Lower lobe of right lung (tissue), 2 donors: ENCODE measurements at regions not wholly inside any gene's neighbourhood (a gene's known extent, or its start where the extent isn't known, plus 50 kb on each side); places are given as distances from the start of the nearest gene placed in this dataset.

Experiments
- ATAC-seq, 2 donors: fragments of 200-7000 bp; cut with Tn5 transposase; one replicate each; pipeline ENCODE4 v1.9.1; 2020 to 2022; ENCODE audit warnings: mild to moderate bottlenecking in 2 of 2, moderate library complexity in 2 of 2
- DNase-seq: peaks from one replicate; pipeline ENCODE4 v3.0.0-alpha.2; 2020
- H3K27ac ChIP-seq: fragments of 200-600 bp; one replicate; pipeline ENCODE4 v1.8.0; 2022
- H3K27me3 ChIP-seq: fragments of 200-600 bp; one replicate; pipeline ENCODE4 v1.8.0; 2022; ENCODE audit warnings: low read depth
- H3K36me3 ChIP-seq: fragments of 200-600 bp; one replicate; pipeline ENCODE4 v1.8.0; 2022; ENCODE audit warnings: mild to moderate bottlenecking
- H3K4me1 ChIP-seq: fragments of 200-600 bp; one replicate; pipeline ENCODE4 v1.8.0; 2022
- H3K4me3 ChIP-seq: fragments of 200-600 bp; one replicate; pipeline ENCODE4 v1.8.0; 2022; ENCODE audit warnings: mild to moderate bottlenecking
- H3K9me3 ChIP-seq: fragments of 200-600 bp; one replicate; pipeline ENCODE4 v1.8.0; 2022
- CTCF ChIP-seq: fragments of 200-600 bp; IDR thresholded peaks from one replicate; pipeline ENCODE4 v1.8.0; 2022; ENCODE audit warnings: antibody characterized with exemption, mild to moderate bottlenecking
- intact Hi-C: fragments of 100-400 bp; cut with DNase I; formaldehyde crosslinking; loops from one replicate; pipeline ENCODE4 v1.11.0; 2022
- donor health status: DM: no; HTN: yes; CAD: no; lungs with severe emphysema.

GRCh38 chr4:138096384-138097062, 145.6 kb downstream of the SLC7A11 start:
- no peak overlapping the region for H3K4me3 ChIP-seq
- no peak for TF ChIP-seq CTCF
- H3K27ac ChIP-seq, result no peak overlapping the region
- DNase-seq (no peak), ATAC-seq (no peak)
- H3K27me3 ChIP-seq, result no peaks in the 10 kb centered on the region
- intact Hi-C loops, result no loop called here
- H3K9me3 ChIP-seq, result no peaks in the 10 kb centered on the region
- no peaks in the 10 kb centered on the region for H3K36me3 ChIP-seq
- no peaks in the 10 kb centered on the region for H3K4me1 ChIP-seq

GRCh38 chr4:138095378-138095777, 146.8 kb downstream of the SLC7A11 start:
- H3K36me3 ChIP-seq, result no peaks in the 10 kb centered on the region
- no peaks in the 10 kb centered on the region for H3K4me1 ChIP-seq
- intact Hi-C loops, result no loop called here
- H3K9me3 ChIP-seq, result no peaks in the 10 kb centered on the region
- no peaks in the 10 kb centered on the region for H3K27me3 ChIP-seq
- H3K27ac ChIP-seq, result no peak overlapping the region
- DNase-seq (no peak), ATAC-seq (no peak)
- no peak overlapping the region for H3K4me3 ChIP-seq
- no peak for TF ChIP-seq CTCF

DNA sequence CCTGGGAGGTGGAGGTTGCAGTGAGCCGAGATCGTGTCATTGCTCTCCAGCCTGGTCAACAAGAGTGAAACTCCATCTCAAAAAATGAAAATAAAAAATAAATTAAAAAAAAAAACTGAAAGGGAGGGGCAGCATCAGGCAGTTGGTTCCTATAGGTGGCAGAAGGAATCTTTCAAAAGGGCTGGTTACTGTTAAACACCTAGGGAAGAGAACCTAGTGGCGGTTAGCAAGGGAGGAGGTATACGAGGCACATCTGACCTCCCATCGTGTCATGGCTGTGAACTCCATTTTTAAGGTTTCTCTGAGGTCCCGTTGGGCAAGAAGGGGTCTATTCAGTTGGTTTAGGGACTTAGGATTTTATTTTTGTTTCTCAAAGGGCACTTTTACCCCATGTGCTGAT, 150.1 kb downstream of the SLC7A11 start:
- Histone ChIP-seq H3K36me3 (no peaks in the 10 kb centered on the region), H3K9me3 (no peaks in the 10 kb centered on the region), H3K4me1 (no peaks in the 10 kb centered on the region), H3K27ac (no peak overlapping the region), H3K4me3 (no peak overlapping the region), H3K27me3 (no peaks in the 10 kb centered on the region)
- ATAC-seq, result no peak
- TF ChIP-seq CTCF, result no peak
- intact Hi-C loops, result no loop called here
- DNase-seq, result no peak

DNA sequence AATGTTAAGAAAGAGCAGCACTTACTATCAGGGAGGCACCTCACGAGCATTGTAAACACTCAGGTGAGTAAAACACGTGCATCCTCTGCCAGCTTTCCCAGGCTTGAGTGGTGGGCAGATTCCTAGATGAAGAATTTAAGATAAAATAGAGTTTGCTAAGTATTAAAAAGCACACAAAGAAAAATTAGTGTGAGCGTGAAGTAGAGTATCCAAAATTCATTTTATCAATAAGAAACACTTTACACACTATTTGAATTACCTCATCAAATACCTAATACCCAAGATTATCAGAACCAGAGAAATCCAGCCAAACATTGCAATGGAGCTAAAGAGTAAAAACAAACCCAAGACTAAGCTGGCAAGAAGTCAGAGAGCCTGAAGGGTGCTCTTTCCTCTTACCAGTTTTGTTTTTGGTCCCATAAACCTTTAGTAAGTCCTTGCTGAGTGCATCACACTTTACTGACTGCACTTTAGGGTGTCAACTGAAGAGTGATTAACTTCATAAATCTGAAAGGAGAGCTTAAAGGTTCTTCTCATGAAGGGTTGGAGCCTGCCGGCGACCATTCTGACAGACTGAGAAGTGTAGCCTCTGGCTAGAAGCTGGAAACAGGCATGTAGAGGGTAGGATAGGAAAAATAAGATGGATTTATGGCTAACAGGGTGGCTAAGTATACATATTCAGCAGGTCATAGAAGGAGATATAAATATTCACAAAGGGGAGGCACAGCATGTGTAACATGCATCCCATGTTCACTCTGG, 151.1 kb downstream of the SLC7A11 start:
- no peaks in the 10 kb centered on the region for H3K36me3 ChIP-seq
- no peaks in the 10 kb centered on the region for H3K4me1 ChIP-seq

More for the DNA sequence above, 151.1 kb downstream of the SLC7A11 start:
- Histone ChIP-seq H3K27me3 (no peaks in the 10 kb centered on the region), H3K27ac (no peak overlapping the region), H3K9me3 (no peaks in the 10 kb centered on the region), H3K4me3 (no peak overlapping the region)
- intact Hi-C loops, result no loop called here
- peak; percentile 39 to 77 for ATAC-seq
- DNase-seq, result no peak
- TF ChIP-seq CTCF, result no peak
